Keratinocyte (primary cell): ENCODE measurements at regions not wholly inside any gene's neighbourhood (a gene's known extent, or its start where the extent isn't known, plus 50 kb on each side); places are given as distances from the start of the nearest gene placed in this dataset.

Source experiments
- DNase-seq: peaks from one replicate; pipeline ENCODE4 v3.0.0-alpha.2; 2011; ENCODE audit warnings: low read depth, missing footprints, low spot score
- FAIRE-seq: peaks from 2 replicates; lab custom pipeline; 2011; peaks lifted over from hg19 to GRCh38; lab: Jason Lieb, UNC
- H2AFZ ChIP-seq: 2 replicates; pipeline ENCODE4 v1.6.0; 2012; ENCODE audit warnings: low read length, control low read depth, inconsistent platforms; ENCODE audit not compliant: control insufficient read depth
- H3K27ac ChIP-seq: 2 replicates; pipeline ENCODE4 v1.5.1; 2011; ENCODE audit warnings: low read length; ENCODE audit not compliant: control insufficient read depth, insufficient read depth
- H3K27me3 ChIP-seq: 3 replicates; pipeline ENCODE4 v1.6.0; 2011; ENCODE audit warnings: low read length; ENCODE audit not compliant: control insufficient read depth, insufficient read depth; ENCODE audit errors: extremely low read depth
- H3K36me3 ChIP-seq, 2 experiments: 2 replicates in 1 of 2; 3 replicates in 1 of 2; pipeline ENCODE4 v1.5.1; 2011; ENCODE audit warnings: low read length in 2 of 2, mild to moderate bottlenecking in 1 of 2; ENCODE audit not compliant: control insufficient read depth in 2 of 2, insufficient read depth in 2 of 2; ENCODE audit errors: extremely low read depth in 1 of 2
- H3K4me1 ChIP-seq: 3 replicates; pipeline ENCODE4 v1.5.1; 2011; ENCODE audit warnings: low read length; ENCODE audit not compliant: control insufficient read depth, insufficient read depth; ENCODE audit errors: extremely low read depth
- H3K4me2 ChIP-seq: 3 replicates; pipeline ENCODE4 v1.6.0; 2011; ENCODE audit warnings: low read depth, low read length; ENCODE audit not compliant: control insufficient read depth, insufficient read depth; ENCODE audit errors: extremely low read depth
- H3K4me3 ChIP-seq, 3 experiments: fragments of 200-600 bp in 1 of 3; sonication (generic) in 1 of 3; 2 replicates in 2 of 3; 3 replicates in 1 of 3; pipeline ENCODE4 v1.5.1; 2011 to 2016; ENCODE audit warnings: low read length in 3 of 3, mild to moderate bottlenecking in 3 of 3, control low read depth in 2 of 3, inconsistent platforms in 1 of 3, low read depth in 1 of 3, mixed read lengths in 1 of 3, mixed run types in 1 of 3, moderate library complexity in 1 of 3; ENCODE audit not compliant: control insufficient read depth in 2 of 3, insufficient read depth in 2 of 3; ENCODE audit errors: extremely low read depth in 1 of 3
- H3K79me2 ChIP-seq: 2 replicates; pipeline ENCODE4 v1.6.0; 2012; ENCODE audit warnings: low read length; ENCODE audit not compliant: control insufficient read depth, insufficient read depth
- H3K9ac ChIP-seq: 3 replicates; pipeline ENCODE4 v1.6.0; 2011; ENCODE audit warnings: low read length; ENCODE audit not compliant: control insufficient read depth, insufficient read depth; ENCODE audit errors: extremely low read depth
- H3K9me1 ChIP-seq: 3 replicates; pipeline ENCODE4 v1.6.0; 2011; ENCODE audit warnings: low read length; ENCODE audit not compliant: control insufficient read depth, insufficient read depth; ENCODE audit errors: extremely low read depth
- H3K9me3 ChIP-seq: 2 replicates; pipeline ENCODE4 v1.5.1; 2012; ENCODE audit warnings: low read depth, low read length; ENCODE audit not compliant: control insufficient read depth
- H4K20me1 ChIP-seq: 3 replicates; pipeline ENCODE4 v1.6.0; 2011; ENCODE audit warnings: low read length; ENCODE audit not compliant: control insufficient read depth, insufficient read depth; ENCODE audit errors: extremely low read depth
- CTCF ChIP-seq, 3 experiments: IDR thresholded peaks in 1 of 3; conservative IDR thresholded peaks in 1 of 3; optimal IDR thresholded peaks in 1 of 3; 2 replicates in 2 of 3; 3 replicates in 1 of 3; pipeline versions ENCODE3 to v1.5.1; 2011; ENCODE audit warnings: low read length in 3 of 3, mild to moderate bottlenecking in 3 of 3, moderate library complexity in 2 of 3, control low read depth in 1 of 3, inconsistent platforms in 1 of 3; ENCODE audit not compliant: insufficient read depth in 2 of 3; ENCODE audit errors: extremely low read depth in 1 of 3
- EZH2 ChIP-seq: IDR thresholded peaks from one replicate; pipeline ENCODE4 v1.6.1; 2012; ENCODE audit warnings: inconsistent platforms, mild to moderate bottlenecking, low read length, moderate library complexity
- dilution Hi-C: fragments of 300-500 bp; cut with MboI; formaldehyde crosslinking; loops from one replicate; pipeline ENCODE4 v1.7.0; 2020; ENCODE audit warnings: low sequenced_read_pairs; ENCODE audit not compliant: extremely low pct_ligation_motif_present

- Histone ChIP-seq H3K36me3 (no peaks in the 10 kb centered on the region), H3K9me1 (no peaks in the 10 kb centered on the region), H2AFZ (no peak overlapping the region), H3K4me1 (no peaks in the 10 kb centered on the region), H3K4me3 (no peak overlapping the region), H3K9ac (no peak overlapping the region), H3K27ac (no peak overlapping the region), H3K27me3 (no peaks in the 10 kb centered on the region), H3K4me2 (no peak overlapping the region), H3K79me2 (no peaks in the 10 kb centered on the region), H4K20me1 (no peaks in the 10 kb centered on the region), H3K9me3 (no peaks in the 10 kb centered on the region)
- no peak for TF ChIP-seq EZH2
- TF ChIP-seq CTCF (optimal IDR thresholded peaks at IDR 0.05 in 1 of 3, IDR thresholded peaks at IDR 0.05 in 1 of 3, conservative IDR thresholded peaks at IDR 0.05 in 1 of 3; ENCODE audit: extremely low read depth in 1 of 3, insufficient read depth in 2 of 3, low read length in 3 of 3), result no peak
- FAIRE-seq (no peak), DNase-seq (no peak)
- dilution Hi-C loops, result no loop called here
Observed at GRCh38 chr3:5630406-5630805, 442.9 kb downstream of the EDEM1 start.

DNA sequence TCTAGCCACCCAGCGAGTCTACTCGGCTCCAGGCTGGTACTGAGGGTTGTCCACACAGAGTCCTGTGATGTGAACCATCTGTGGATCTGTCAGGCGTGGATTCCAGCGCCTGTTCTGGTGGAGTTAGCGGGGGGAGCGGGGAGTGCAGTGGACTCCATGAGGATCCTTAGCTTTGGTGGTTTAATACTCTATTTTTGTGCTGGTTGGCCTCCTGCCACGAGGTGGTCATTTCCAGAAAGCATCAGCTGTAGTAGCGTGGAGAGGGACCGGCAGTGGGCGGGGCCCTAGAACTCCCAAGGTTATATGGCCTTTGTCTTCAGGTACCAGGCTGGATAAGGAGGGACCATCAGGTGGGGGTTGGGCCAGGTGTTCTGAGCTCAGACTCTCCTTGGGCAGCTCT, 446.5 kb downstream of the EDEM1 start:
- Histone ChIP-seq H3K4me3 (no peak overlapping the region), H3K79me2 (no peaks in the 10 kb centered on the region), H3K36me3 (no peaks in the 10 kb centered on the region), H2AFZ (no peak overlapping the region), H3K27me3 (no peaks in the 10 kb centered on the region), H3K4me1 (no peaks in the 10 kb centered on the region), H3K4me2 (no peak overlapping the region), H3K9ac (no peak overlapping the region), H3K27ac (no peak overlapping the region), H4K20me1 (no peaks in the 10 kb centered on the region), H3K9me3 (no peaks in the 10 kb centered on the region), H3K9me1 (no peaks in the 10 kb centered on the region)
- dilution Hi-C loops, result no loop called here
- TF ChIP-seq CTCF (optimal IDR thresholded peaks at IDR 0.05 in 1 of 3, IDR thresholded peaks at IDR 0.05 in 1 of 3, conservative IDR thresholded peaks at IDR 0.05 in 1 of 3; ENCODE audit: extremely low read depth in 1 of 3, insufficient read depth in 2 of 3, low read length in 3 of 3) (no peak), EZH2 (no peak)
- DNase-seq, result no peak
- no peak for FAIRE-seq
